H9 (cell line): ENCODE measurements at regions not wholly inside any gene's neighbourhood (a gene's known extent, or its start where the extent isn't known, plus 50 kb on each side); places are given as distances from the start of the nearest gene placed in this dataset.

Experiments
- DNase-seq: peaks from one replicate; pipeline ENCODE4 v3.0.0-alpha.2; 2017
- H2AFZ ChIP-seq: one replicate; pipeline ENCODE4 v1.6.1; 2013; ENCODE audit warnings: mild to moderate bottlenecking, low read length, control low read depth, moderate library complexity
- H2AK5ac ChIP-seq: 2 replicates; pipeline ENCODE4 v1.6.1; 2013; ENCODE audit warnings: low read length, control low read depth, mixed read lengths; ENCODE audit not compliant: insufficient read length
- H2BK120ac ChIP-seq: one replicate; pipeline ENCODE4 v1.6.1; 2013; ENCODE audit warnings: low read depth, mild to moderate bottlenecking, low read length, control low read depth, inconsistent platforms; ENCODE audit not compliant: poor library complexity, severe bottlenecking
- H2BK12ac ChIP-seq: 2 replicates; pipeline ENCODE4 v1.6.1; 2013; ENCODE audit warnings: low read length, control low read depth, mixed read lengths, low read depth; ENCODE audit not compliant: insufficient read length
- H2BK15ac ChIP-seq: 2 replicates; pipeline ENCODE4 v1.6.1; 2013; ENCODE audit warnings: low read depth, low read length, control low read depth
- H2BK20ac ChIP-seq: one replicate; pipeline ENCODE4 v1.6.1; 2013; ENCODE audit warnings: low read depth, mild to moderate bottlenecking, low read length, control low read depth, inconsistent platforms; ENCODE audit not compliant: poor library complexity, severe bottlenecking
- H2BK5ac ChIP-seq: 2 replicates; pipeline ENCODE4 v1.6.1; 2013; ENCODE audit warnings: low read length, control low read depth, mixed read lengths; ENCODE audit not compliant: insufficient read length
- H3K14ac ChIP-seq: 2 replicates; pipeline ENCODE4 v1.6.1; 2013; ENCODE audit warnings: low read length, control low read depth; ENCODE audit not compliant: insufficient read depth
- H3K18ac ChIP-seq: 2 replicates; pipeline ENCODE4 v1.6.1; 2013; ENCODE audit warnings: low read depth, mild to moderate bottlenecking, mixed read lengths, low read length, control low read depth; ENCODE audit not compliant: insufficient read length
- H3K23ac ChIP-seq: 2 replicates; pipeline ENCODE4 v1.6.1; 2013; ENCODE audit warnings: low read length, control low read depth, mixed read lengths, low read depth; ENCODE audit not compliant: insufficient read length
- H3K23me2 ChIP-seq: 2 replicates; pipeline ENCODE4 v1.6.1; 2013; ENCODE audit warnings: low read depth, mild to moderate bottlenecking, mixed read lengths, low read length, control low read depth; ENCODE audit not compliant: insufficient read length, poor library complexity, severe bottlenecking
- H3K27ac ChIP-seq: 2 replicates; pipeline ENCODE4 v1.5.1; 2013; ENCODE audit warnings: low read length, control low read depth, mixed read lengths, low read depth; ENCODE audit not compliant: insufficient read length
- H3K27me3 ChIP-seq: 2 replicates; pipeline ENCODE4 v1.6.1; 2013; ENCODE audit warnings: low read length, control low read depth, inconsistent platforms; ENCODE audit not compliant: insufficient read depth
- H3K4ac ChIP-seq: 2 replicates; pipeline ENCODE4 v1.6.1; 2013; ENCODE audit warnings: low read depth, mild to moderate bottlenecking, control low read depth, inconsistent platforms, low read length, moderate library complexity
- H3K4me1 ChIP-seq: 2 replicates; pipeline ENCODE4 v1.6.1; 2013; ENCODE audit warnings: low read length, control low read depth, inconsistent platforms; ENCODE audit not compliant: insufficient read depth
- H3K4me2 ChIP-seq: 2 replicates; pipeline ENCODE4 v1.6.1; 2013; ENCODE audit warnings: low read length, control low read depth, mixed read lengths; ENCODE audit not compliant: insufficient read length, insufficient read depth
- H3K56ac ChIP-seq: 2 replicates; pipeline ENCODE4 v1.6.1; 2013; ENCODE audit warnings: low read depth, mild to moderate bottlenecking, mixed read lengths, low read length, control low read depth; ENCODE audit not compliant: insufficient read length
- H3K79me1 ChIP-seq: 2 replicates; pipeline ENCODE4 v1.6.1; 2013; ENCODE audit warnings: low read depth, mild to moderate bottlenecking, moderate library complexity, low read length, control low read depth, inconsistent platforms; ENCODE audit not compliant: insufficient read depth, poor library complexity, severe bottlenecking
- H3K79me2 ChIP-seq: 2 replicates; pipeline ENCODE4 v1.6.1; 2013; ENCODE audit warnings: low read length, control low read depth, inconsistent platforms; ENCODE audit not compliant: insufficient read depth
- H3K9ac ChIP-seq: 2 replicates; pipeline ENCODE4 v1.6.1; 2013; ENCODE audit warnings: low read length, control low read depth, mixed read lengths; ENCODE audit not compliant: insufficient read length; ENCODE audit errors: extremely low read depth
- H3K9me3 ChIP-seq: one replicate; pipeline ENCODE4 v1.6.1; 2013; ENCODE audit warnings: low read depth, low read length, inconsistent platforms; ENCODE audit not compliant: control insufficient read depth
- H3T11ph ChIP-seq: one replicate; pipeline ENCODE4 v1.6.1; 2013; ENCODE audit warnings: mild to moderate bottlenecking, low read length, control low read depth, inconsistent platforms
- H4K20me1 ChIP-seq: one replicate; pipeline ENCODE4 v1.6.1; 2013; ENCODE audit not compliant: control insufficient read depth, insufficient read length, insufficient read depth
- H4K5ac ChIP-seq: 2 replicates; pipeline ENCODE4 v1.6.1; 2013; ENCODE audit warnings: low read depth, mild to moderate bottlenecking, mixed read lengths, low read length, control low read depth; ENCODE audit not compliant: insufficient read length
- H4K8ac ChIP-seq: replicated peaks from 2 replicates; pipeline ENCODE4 v1.6.1; 2013; ENCODE audit warnings: low read length, control low read depth, mixed read lengths, low read depth; ENCODE audit not compliant: insufficient read length
- H4K91ac ChIP-seq: 2 replicates; pipeline ENCODE4 v1.6.1; 2013; ENCODE audit warnings: low read depth, mild to moderate bottlenecking, moderate library complexity, mixed read lengths, low read length, control low read depth; ENCODE audit not compliant: insufficient read length
- H3K27ac Mint-ChIP-seq, 3 experiments: 2 replicates in 2 of 3; 3 replicates in 1 of 3; pipeline ENCODE4 v1.8.0; 2020 to 2021; ENCODE audit warnings: mixed read lengths in 3 of 3, mild to moderate bottlenecking in 1 of 3, moderate library complexity in 1 of 3
- H3K27me3 Mint-ChIP-seq: 2 replicates; pipeline ENCODE4 v1.8.0; 2021; ENCODE audit warnings: low read depth, mild to moderate bottlenecking, moderate library complexity, mixed read lengths
- H3K36me3 Mint-ChIP-seq, 3 experiments: 2 replicates in 2 of 3; 3 replicates in 1 of 3; pipeline ENCODE4 v1.8.0; 2020 to 2021; ENCODE audit warnings: low read depth in 3 of 3, mixed read lengths in 3 of 3; ENCODE audit not compliant: insufficient read depth in 1 of 3
- H3K4me1 Mint-ChIP-seq, 2 experiments: 2 replicates each; pipeline ENCODE4 v1.8.0; 2020; ENCODE audit warnings: mixed read lengths in 2 of 2
- H3K4me3 Mint-ChIP-seq, 2 experiments: 2 replicates in 1 of 2; 3 replicates in 1 of 2; pipeline ENCODE4 v1.8.0; 2020 to 2021; ENCODE audit warnings: mild to moderate bottlenecking in 2 of 2, mixed read lengths in 2 of 2, moderate library complexity in 1 of 2
- H3K9me3 Mint-ChIP-seq, 2 experiments: 2 replicates in 1 of 2; 3 replicates in 1 of 2; pipeline ENCODE4 v1.8.0; 2020; ENCODE audit warnings: mild to moderate bottlenecking in 2 of 2, mixed read lengths in 2 of 2, moderate library complexity in 1 of 2
- CTCF ChIP-seq: fragments of 200-600 bp; sonication (generic); conservative IDR thresholded peaks from 3 replicates; pipeline ENCODE4 v1.8.0; 2021; ENCODE audit warnings: antibody characterized with exemption, mild to moderate bottlenecking

GRCh38 chr5:165201771-165202518 is 1696.5 kb downstream of the MAT2B start:
- H2BK15ac ChIP-seq: no peak overlapping the region
- H3K23ac ChIP-seq: no peak overlapping the region
- Mint-ChIP-seq H3K9me3 (no peaks in the 10 kb centered on the region), H3K27me3 (no peaks in the 10 kb centered on the region), H3K4me3 (no peak overlapping the region), H3K4me1 (peaks cover 18 to 19% of the 10 kb centered on the region in 2 experiments), H3K27ac (no peak overlapping the region), H3K36me3 (no peaks in the 10 kb centered on the region)
- no peak overlapping the region for H3K27ac ChIP-seq
- no peak overlapping the region for H2BK20ac ChIP-seq
- no peak overlapping the region for H3K4ac ChIP-seq
- no peak overlapping the region for H3K9ac ChIP-seq
- no peaks in the 10 kb centered on the region; the same call in 1 of the 2 replicates for H3K4me1 ChIP-seq
- H3K56ac ChIP-seq: no peak overlapping the region
- no peak overlapping the region for H2BK12ac ChIP-seq
- no peaks in the 10 kb centered on the region for H3K23me2 ChIP-seq
- H4K8ac ChIP-seq: no peak overlapping the region
- no peak for DNase-seq
- no peak overlapping the region for H4K91ac ChIP-seq
- no peaks in the 10 kb centered on the region for H3K27me3 ChIP-seq
- TF ChIP-seq CTCF: no peak
- H3K14ac ChIP-seq: no peak overlapping the region
- H3K79me1 ChIP-seq: no peaks in the 10 kb centered on the region
- no peak overlapping the region for H3T11ph ChIP-seq
- no peak overlapping the region for H2AK5ac ChIP-seq
- H4K20me1 ChIP-seq: no peaks in the 10 kb centered on the region
- H4K5ac ChIP-seq: no peak overlapping the region
- H3K4me2 ChIP-seq: no peak overlapping the region
- no peak overlapping the region for H2BK120ac ChIP-seq
- H3K79me2 ChIP-seq: no peaks in the 10 kb centered on the region
- no peak overlapping the region for H2BK5ac ChIP-seq
- H3K9me3 ChIP-seq: no peaks in the 10 kb centered on the region
- no peak overlapping the region for H3K18ac ChIP-seq
- no peak overlapping the region for H2AFZ ChIP-seq
